ENCODE measurements at regions not wholly inside any gene's neighbourhood (a gene's known extent, or its start where the extent isn't known, plus 50 kb on each side); places are given as distances from the start of the nearest gene placed in this dataset.

- TF ChIP-seq CTCF (IDR thresholded peaks at IDR 0.05), result no peak
- TF ChIP-seq POLR2A (IDR thresholded peaks at IDR 0.05), result no peak
- TF ChIP-seq POLR2AphosphoS5 (IDR thresholded peaks at IDR 0.05), result no peak
- TF ChIP-seq EP300 (IDR thresholded peaks at IDR 0.05), result no peak
- no peak overlapping the region for H3K4me3 ChIP-seq
- no peak for DNase-seq
- peak overlapping the region in 3 of 4 donors; percentile 65 to 75 (median 74) for H3K27ac ChIP-seq
- H3K36me3 ChIP-seq, result peaks cover 11 to 59% (median 26%) of the 10 kb centered on the region in 4 donors
- H3K27me3 ChIP-seq, result no peaks in the 10 kb centered on the region
- peaks cover 0 to 47% (median 33%) of the 10 kb centered on the region in 4 donors for H3K4me1 ChIP-seq
- H3K9me3 ChIP-seq, result no peaks in the 10 kb centered on the region
- 87 to 89% methylated on average over 9 of the region's 9 CpGs for WGBS, 2 donors
- intact Hi-C loops (cut with DNase I), result no loop called here
Measured at GRCh38 chr12:124462750-124463149, 104.7 kb downstream of the NCOR2 start.

GRCh38 chr12:124461851-124462623 is 105.4 kb downstream of the NCOR2 start:
- Histone ChIP-seq H3K4me1 (peaks cover 0 to 53% (median 39%) of the 10 kb centered on the region in 4 donors), H3K4me3 (no peak overlapping the region), H3K9me3 (no peaks in the 10 kb centered on the region), H3K27me3 (no peaks in the 10 kb centered on the region), H3K36me3 (peaks cover 11 to 59% (median 26%) of the 10 kb centered on the region in 4 donors), H3K27ac (peak overlapping the region in 3 of 4 donors; percentile 65 to 75 (median 74))
- intact Hi-C loops (cut with DNase I), result no loop called here
- no peak for DNase-seq
- 91% methylated on average over 22 of the region's 22 CpGs for WGBS, 2 donors
- TF ChIP-seq POLR2A (IDR thresholded peaks at IDR 0.05), result no peak
- no peak for TF ChIP-seq CTCF (IDR thresholded peaks at IDR 0.05)
- TF ChIP-seq EP300 (IDR thresholded peaks at IDR 0.05), result no peak
- TF ChIP-seq POLR2AphosphoS5 (IDR thresholded peaks at IDR 0.05), result no peak

- Histone ChIP-seq H3K36me3 (peaks cover 11 to 55% (median 26%) of the 10 kb centered on the region in 4 donors), H3K27me3 (no peaks in the 10 kb centered on the region), H3K4me1 (peaks cover 0 to 61% (median 47%) of the 10 kb centered on the region in 4 donors), H3K27ac (peak overlapping the region in 2 of 4 donors; percentile 92 to 97), H3K4me3 (no peak overlapping the region), H3K9me3 (no peaks in the 10 kb centered on the region)
- intact Hi-C loops (cut with DNase I), result no loop called here
- 95 to 97% methylated on average over 17 of the region's 17 CpGs for WGBS, 2 donors
- no peak for TF ChIP-seq EP300 (IDR thresholded peaks at IDR 0.05)
- no peak for DNase-seq
Measured at GRCh38 chr12:124461241-124461673, 106.2 kb downstream of the NCOR2 start.

DNA sequence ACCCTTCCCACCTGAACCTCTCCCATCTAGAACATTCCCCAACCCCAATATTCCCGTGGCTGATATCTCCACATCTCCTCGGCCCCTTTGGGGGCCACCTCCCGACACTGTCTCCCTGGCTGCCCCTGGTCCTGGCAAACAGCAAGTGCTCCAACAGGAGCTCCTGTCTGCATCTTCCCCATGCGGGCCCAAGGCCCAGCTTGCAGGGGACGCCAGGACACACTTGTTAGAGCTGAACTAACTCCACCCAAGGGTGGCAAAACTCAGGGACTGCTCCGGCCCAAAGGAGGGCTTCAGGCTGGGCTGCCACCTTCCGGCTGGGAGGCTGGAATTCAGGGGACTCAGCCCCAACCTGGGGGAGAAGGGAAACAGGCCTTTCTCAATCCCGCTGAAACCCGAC is 106.6 kb downstream of the NCOR2 start:
- Histone ChIP-seq H3K4me1 (peaks cover 0 to 62% (median 52%) of the 10 kb centered on the region in 4 donors), H3K36me3 (peaks cover 10 to 55% (median 23%) of the 10 kb centered on the region in 4 donors), H3K27ac (peak overlapping the region in 3 of 4 donors; percentile 45 to 97 (median 92)), H3K4me3 (no peak overlapping the region), H3K9me3 (no peaks in the 10 kb centered on the region), H3K27me3 (no peaks in the 10 kb centered on the region)
- 95% methylated on average over 9 of the region's 9 CpGs for WGBS, 2 donors
- intact Hi-C loops (cut with DNase I), result no loop called here
- TF ChIP-seq EP300 (IDR thresholded peaks at IDR 0.05) (no peak), POLR2A (IDR thresholded peaks at IDR 0.05) (no peak), POLR2AphosphoS5 (IDR thresholded peaks at IDR 0.05) (no peak), CTCF (IDR thresholded peaks at IDR 0.05) (no peak)
- no peak for DNase-seq

GRCh38 chr12:124459852-124460645 is 107.4 kb downstream of the NCOR2 start:
- TF ChIP-seq EP300 (IDR thresholded peaks at IDR 0.05) (no peak), POLR2A (IDR thresholded peaks at IDR 0.05) (no peak), CTCF (IDR thresholded peaks at IDR 0.05) (no peak), POLR2AphosphoS5 (IDR thresholded peaks at IDR 0.05) (no peak)
- DNase-seq, result no peak
- intact Hi-C loops (cut with DNase I), result loop anchor here (5.0 kb wide), 3 partner anchors 57 to 297 kb away; partner anchors contain the start of gene NCOR2
- H3K4me1 ChIP-seq, result peaks cover 0 to 68% (median 59%) of the 10 kb centered on the region in 4 donors
- no peaks in the 10 kb centered on the region for H3K27me3 ChIP-seq
- no peak overlapping the region for H3K4me3 ChIP-seq
- WGBS, 2 donors, result 97 to 98% methylated on average over 18 of the region's 18 CpGs
- H3K36me3 ChIP-seq, result peaks cover 2 to 51% (median 17%) of the 10 kb centered on the region in 4 donors
- H3K9me3 ChIP-seq, result no peaks in the 10 kb centered on the region
- H3K27ac ChIP-seq, result peak overlapping the region in 3 of 4 donors; percentile 92 to 97 (median 96)
